Fibroblast of villous mesenchyme (primary cell): ENCODE measurements at regions not wholly inside any gene's neighbourhood (a gene's known extent, or its start where the extent isn't known, plus 50 kb on each side); places are given as distances from the start of the nearest gene placed in this dataset.

Experiments used
- DNase-seq: peaks from one replicate; pipeline ENCODE4 v3.0.0-alpha.2; 2010; ENCODE audit warnings: low read depth
- H3K4me3 ChIP-seq: 2 replicates; pipeline ENCODE4 v1.5.1; 2011; ENCODE audit warnings: low read depth, mild to moderate bottlenecking, low read length
- CTCF ChIP-seq: IDR thresholded peaks from 2 replicates; pipeline ENCODE4 v1.5.1; 2012; ENCODE audit warnings: low read depth, mild to moderate bottlenecking, low read length; ENCODE audit not compliant: insufficient read depth

DNA sequence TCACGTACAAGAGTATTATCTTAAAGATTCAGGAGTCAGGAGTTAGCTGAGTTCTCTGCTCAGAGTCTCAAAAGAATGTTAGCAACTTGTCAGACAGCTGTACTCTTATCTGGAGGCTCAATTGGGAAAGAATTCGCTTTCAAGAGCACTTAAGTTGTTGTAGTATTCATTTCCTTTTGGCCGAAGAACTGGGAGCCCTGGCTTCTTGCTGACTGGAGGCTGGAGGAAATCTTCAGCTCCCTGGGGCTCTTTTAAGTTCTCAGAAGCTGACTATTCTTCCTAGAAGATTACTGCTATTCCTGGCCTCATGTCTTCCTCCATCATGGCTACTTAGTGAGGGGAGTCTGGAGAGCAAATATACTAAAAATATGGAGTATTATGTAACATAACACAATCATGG lies 587.2 kb downstream of the EPHA5 start:
- no peak for TF ChIP-seq CTCF
- no peak for DNase-seq
- no peak overlapping the region for H3K4me3 ChIP-seq

GRCh38 chr4:65071564-65071963 lies 598.7 kb downstream of the EPHA5 start:
- DNase-seq, result no peak
- H3K4me3 ChIP-seq, result no peak overlapping the region
- no peak for TF ChIP-seq CTCF

DNA sequence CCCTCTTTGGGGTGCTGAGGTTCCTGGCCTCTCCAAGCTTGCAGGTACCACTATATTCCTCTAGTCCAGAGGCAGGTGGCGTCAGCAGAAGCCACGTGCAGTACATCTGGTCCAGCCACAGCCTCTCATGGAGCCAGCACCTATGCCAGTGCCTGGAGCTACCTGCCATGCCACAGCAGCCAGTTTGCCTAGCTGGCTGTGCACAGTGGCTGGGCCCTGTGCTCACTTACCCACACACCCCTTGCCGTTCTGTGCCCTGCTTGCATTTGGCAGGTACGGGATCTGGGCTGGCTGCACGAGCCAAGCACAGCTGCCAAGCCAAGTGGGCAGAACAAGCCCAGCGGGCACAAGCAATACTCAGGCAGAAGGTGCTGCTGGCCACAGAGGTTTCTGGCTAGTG lies 601.1 kb downstream of the EPHA5 start:
- DNase-seq, result no peak
- no peak overlapping the region for H3K4me3 ChIP-seq
- TF ChIP-seq CTCF, result no peak

DNA sequence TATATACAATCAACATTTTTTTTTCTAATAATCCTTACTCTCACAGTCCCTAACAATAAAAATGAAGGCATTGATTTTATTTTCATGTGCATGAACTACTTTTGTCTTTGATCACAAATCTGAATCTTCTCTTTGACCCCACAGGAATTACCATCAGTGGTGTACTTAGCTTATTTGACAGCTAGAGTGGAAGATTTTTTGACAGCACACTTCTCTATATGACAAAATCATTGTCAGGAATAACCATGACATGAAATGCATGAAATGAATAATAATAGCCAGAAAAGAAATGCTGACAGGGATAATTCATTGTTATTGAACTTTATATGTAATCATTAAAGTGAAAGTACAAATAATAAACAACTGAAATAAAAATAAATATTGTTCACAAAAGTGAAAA lies 604.2 kb downstream of the EPHA5 start:
- TF ChIP-seq CTCF, result no peak
- DNase-seq, result no peak
- H3K4me3 ChIP-seq, result no peak overlapping the region

GRCh38 chr4:65063601-65064000 lies 606.7 kb downstream of the EPHA5 start:
- TF ChIP-seq CTCF, result no peak
- DNase-seq, result no peak
- no peak overlapping the region for H3K4me3 ChIP-seq

DNA sequence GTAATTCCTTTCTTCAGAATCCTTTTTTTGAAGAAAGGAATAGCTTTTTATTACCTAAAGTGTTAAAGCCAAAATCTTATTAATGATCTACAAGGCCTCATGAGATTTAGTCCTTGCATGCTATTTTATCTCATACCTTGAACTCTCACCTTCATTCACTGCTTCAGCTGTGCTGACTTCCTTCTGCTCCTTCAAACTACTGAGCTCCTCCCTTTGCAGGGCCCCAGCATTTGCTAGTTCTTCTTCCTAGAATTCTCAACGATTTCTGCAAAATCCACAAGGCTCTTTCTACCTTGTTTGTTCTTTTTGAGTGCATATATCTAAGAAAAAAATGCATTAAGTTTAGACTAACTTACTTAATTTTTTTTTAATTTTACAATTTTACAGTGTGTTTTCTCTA lies 619.5 kb downstream of the EPHA5 start:
- no peak for TF ChIP-seq CTCF
- no peak for DNase-seq
- H3K4me3 ChIP-seq, result no peak overlapping the region

- no peak overlapping the region for H3K4me3 ChIP-seq
- TF ChIP-seq CTCF, result no peak
- peak; percentile 3 for DNase-seq
Observed at GRCh38 chr4:65046192-65047133, 623.8 kb downstream of the EPHA5 start.
